Upper lobe of left lung (tissue), 4 donors: ENCODE measurements at regions not wholly inside any gene's neighbourhood (a gene's known extent, or its start where the extent isn't known, plus 50 kb on each side); places are given as distances from the start of the nearest gene placed in this dataset.

ENCODE experiments used
- POLR2AphosphoS5 ChIP-seq, 2 donors: sonication (generic); formaldehyde crosslinking; IDR thresholded peaks; one replicate each; pipeline ENCODE4 v1.5.1; 2017; ENCODE audit warnings: antibody characterized with exemption in 2 of 2
- TF ChIP-seq, protein P1 (sequence below), 6 experiments: fragments of 450-650 bp in 4 of 6; fragments of 200-600 bp in 2 of 6; sonication (generic) in 2 of 6; IDR thresholded peaks; one replicate each; pipeline ENCODE4 v1.5.1; 2016 to 2019; ENCODE audit warnings: antibody characterized with exemption in 6 of 6

GRCh38 chr16:48435318-48435680 is 50.1 kb upstream of the SIAH1 start:
- TF ChIP-seq POLR2AphosphoS5 (IDR thresholded peaks at IDR 0.05): no peak
- TF ChIP-seq, protein P1, sequence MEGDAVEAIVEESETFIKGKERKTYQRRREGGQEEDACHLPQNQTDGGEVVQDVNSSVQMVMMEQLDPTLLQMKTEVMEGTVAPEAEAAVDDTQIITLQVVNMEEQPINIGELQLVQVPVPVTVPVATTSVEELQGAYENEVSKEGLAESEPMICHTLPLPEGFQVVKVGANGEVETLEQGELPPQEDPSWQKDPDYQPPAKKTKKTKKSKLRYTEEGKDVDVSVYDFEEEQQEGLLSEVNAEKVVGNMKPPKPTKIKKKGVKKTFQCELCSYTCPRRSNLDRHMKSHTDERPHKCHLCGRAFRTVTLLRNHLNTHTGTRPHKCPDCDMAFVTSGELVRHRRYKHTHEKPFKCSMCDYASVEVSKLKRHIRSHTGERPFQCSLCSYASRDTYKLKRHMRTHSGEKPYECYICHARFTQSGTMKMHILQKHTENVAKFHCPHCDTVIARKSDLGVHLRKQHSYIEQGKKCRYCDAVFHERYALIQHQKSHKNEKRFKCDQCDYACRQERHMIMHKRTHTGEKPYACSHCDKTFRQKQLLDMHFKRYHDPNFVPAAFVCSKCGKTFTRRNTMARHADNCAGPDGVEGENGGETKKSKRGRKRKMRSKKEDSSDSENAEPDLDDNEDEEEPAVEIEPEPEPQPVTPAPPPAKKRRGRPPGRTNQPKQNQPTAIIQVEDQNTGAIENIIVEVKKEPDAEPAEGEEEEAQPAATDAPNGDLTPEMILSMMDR (IDR thresholded peaks at IDR 0.05): no peak
